ENCODE measurements at regions not wholly inside any gene's neighbourhood (a gene's known extent, or its start where the extent isn't known, plus 50 kb on each side); places are given as distances from the start of the nearest gene placed in this dataset.

- no peak for DNase-seq
Observed at GRCh38 chr15:96415513-96416217, 85.2 kb downstream of the NR2F2 start.

GRCh38 chr15:96416218-96416933 lies 85.9 kb downstream of the NR2F2 start:
- no peak for DNase-seq

GRCh38 chr15:96416934-96417759 lies 86.6 kb downstream of the NR2F2 start:
- DNase-seq = no peak

GRCh38 chr15:96417760-96418130 lies 87.2 kb downstream of the NR2F2 start:
- DNase-seq = no peak

- peak; percentile 38 for DNase-seq
Observed at GRCh38 chr15:96418146-96418545, 87.6 kb downstream of the NR2F2 start.

GRCh38 chr15:96421178-96421601 lies 90.7 kb downstream of the NR2F2 start:
- no peak for DNase-seq

- no peak for DNase-seq
Observed at GRCh38 chr15:96422125-96422524, 91.6 kb downstream of the NR2F2 start.

GRCh38 chr15:96424674-96425073 lies 94.2 kb downstream of the NR2F2 start:
- DNase-seq = no peak

- DNase-seq = no peak
Observed at GRCh38 chr15:96428742-96429141, 98.2 kb downstream of the NR2F2 start.

- DNase-seq = no peak
Observed at GRCh38 chr15:96431786-96432185, 101.3 kb downstream of the NR2F2 start.

GRCh38 chr15:96435022-96435421 lies 104.5 kb downstream of the NR2F2 start:
- DNase-seq = no peak

- DNase-seq = no peak
Observed at GRCh38 chr15:96435841-96436240, 105.3 kb downstream of the NR2F2 start.

- DNase-seq = no peak
Observed at GRCh38 chr15:96440978-96441377, 110.5 kb downstream of the NR2F2 start.

GRCh38 chr15:96442076-96442475 lies 111.6 kb downstream of the NR2F2 start:
- DNase-seq = no peak

- DNase-seq = no peak
Observed at GRCh38 chr15:96444865-96445264, 114.4 kb downstream of the NR2F2 start.

GRCh38 chr15:96448923-96449322 lies 118.4 kb downstream of the NR2F2 start:
- DNase-seq = peak; percentile 22

GRCh38 chr15:96457841-96458240 lies 127.3 kb downstream of the NR2F2 start:
- DNase-seq = no peak

- no peak for DNase-seq
Observed at GRCh38 chr15:96460106-96460505, 129.6 kb downstream of the NR2F2 start.

GRCh38 chr15:96462768-96463750 lies 132.6 kb downstream of the NR2F2 start:
- DNase-seq = no peak

GRCh38 chr15:96466389-96466947 lies 136.0 kb downstream of the NR2F2 start:
- DNase-seq = no peak

GRCh38 chr15:96468036-96468435 lies 137.5 kb downstream of the NR2F2 start:
- no peak for DNase-seq

- DNase-seq = no peak
Observed at GRCh38 chr15:96470681-96471310, 140.3 kb downstream of the NR2F2 start.

Data from COR-L47 (cell line).